NCI-H226 (cell line): ENCODE measurements at regions not wholly inside any gene's neighbourhood (a gene's known extent, or its start where the extent isn't known, plus 50 kb on each side); places are given as distances from the start of the nearest gene placed in this dataset.
"Not testable (repeated sequence)": the region's sequence is repeated elsewhere in the genome, so short reads cannot be mapped to it uniquely, and the experiment has no call there.

Source experiments
- DNase-seq: peaks from one replicate; pipeline ENCODE4 v3.0.0-alpha.2; 2015

GRCh38 chr2:57444752-57445430 lies 601.7 kb upstream of the VRK2 start:
- no peak for DNase-seq

- DNase-seq, result no peak
Observed at GRCh38 chr2:57448816-57449215, 597.8 kb upstream of the VRK2 start.

GRCh38 chr2:57450170-57450569 lies 596.4 kb upstream of the VRK2 start:
- DNase-seq, result no peak

- no peak for DNase-seq
Observed at GRCh38 chr2:57452634-57453033, 594.0 kb upstream of the VRK2 start.

GRCh38 chr2:57453945-57454344 lies 592.7 kb upstream of the VRK2 start:
- no peak for DNase-seq

GRCh38 chr2:57460396-57461276 lies 586.0 kb upstream of the VRK2 start:
- no peak for DNase-seq

GRCh38 chr2:57461624-57462023 lies 585.0 kb upstream of the VRK2 start:
- DNase-seq, result no peak

- no peak for DNase-seq
Observed at GRCh38 chr2:57465067-57465466, 581.5 kb upstream of the VRK2 start.

- DNase-seq, result no peak
Observed at GRCh38 chr2:57465967-57466366, 580.6 kb upstream of the VRK2 start.

GRCh38 chr2:57475391-57475790 lies 571.2 kb upstream of the VRK2 start:
- DNase-seq, result no peak

- no peak for DNase-seq
Observed at GRCh38 chr2:57479981-57480380, 566.6 kb upstream of the VRK2 start.

- no peak for DNase-seq
Observed at GRCh38 chr2:57488061-57488460, 558.5 kb upstream of the VRK2 start.

- DNase-seq, result no peak
Observed at GRCh38 chr2:57490741-57491140, 555.9 kb upstream of the VRK2 start.

GRCh38 chr2:57491213-57491612 lies 555.4 kb upstream of the VRK2 start:
- DNase-seq, result no peak

GRCh38 chr2:57493966-57494365 lies 552.6 kb upstream of the VRK2 start:
- DNase-seq, result not testable (repeated sequence)

- DNase-seq, result peak; percentile 28
Observed at GRCh38 chr2:57497489-57498096, 549.0 kb upstream of the VRK2 start.

GRCh38 chr2:57504787-57505186 lies 541.8 kb upstream of the VRK2 start:
- DNase-seq, result no peak

GRCh38 chr2:57509189-57509588 lies 537.4 kb upstream of the VRK2 start:
- no peak for DNase-seq

- DNase-seq, result no peak
Observed at GRCh38 chr2:57510704-57511103, 535.9 kb upstream of the VRK2 start.

- no peak for DNase-seq
Observed at GRCh38 chr2:57515366-57515765, 531.2 kb upstream of the VRK2 start.

GRCh38 chr2:57516698-57517340 lies 529.8 kb upstream of the VRK2 start:
- no peak for DNase-seq

- DNase-seq, result no peak
Observed at GRCh38 chr2:57523304-57523703, 523.3 kb upstream of the VRK2 start.

- DNase-seq, result no peak
Observed at GRCh38 chr2:57527685-57528084, 518.9 kb upstream of the VRK2 start.
